AG10803 (cell line): ENCODE measurements at regions not wholly inside any gene's neighbourhood (a gene's known extent, or its start where the extent isn't known, plus 50 kb on each side); places are given as distances from the start of the nearest gene placed in this dataset.

Experiments used
- DNase-seq: peaks from one replicate; pipeline ENCODE4 v3.0.0; 2010; ENCODE audit warnings: low read depth
- H3K4me3 ChIP-seq: 2 replicates; pipeline ENCODE4 v1.5.1; 2011; ENCODE audit warnings: mild to moderate bottlenecking, low read length, control low read depth
- TF ChIP-seq, protein P1 (sequence below): conservative IDR thresholded peaks from 2 replicates; pipeline ENCODE4 v1.5.1; 2011; ENCODE audit warnings: mild to moderate bottlenecking, low read length, control low read depth, inconsistent platforms

DNA sequence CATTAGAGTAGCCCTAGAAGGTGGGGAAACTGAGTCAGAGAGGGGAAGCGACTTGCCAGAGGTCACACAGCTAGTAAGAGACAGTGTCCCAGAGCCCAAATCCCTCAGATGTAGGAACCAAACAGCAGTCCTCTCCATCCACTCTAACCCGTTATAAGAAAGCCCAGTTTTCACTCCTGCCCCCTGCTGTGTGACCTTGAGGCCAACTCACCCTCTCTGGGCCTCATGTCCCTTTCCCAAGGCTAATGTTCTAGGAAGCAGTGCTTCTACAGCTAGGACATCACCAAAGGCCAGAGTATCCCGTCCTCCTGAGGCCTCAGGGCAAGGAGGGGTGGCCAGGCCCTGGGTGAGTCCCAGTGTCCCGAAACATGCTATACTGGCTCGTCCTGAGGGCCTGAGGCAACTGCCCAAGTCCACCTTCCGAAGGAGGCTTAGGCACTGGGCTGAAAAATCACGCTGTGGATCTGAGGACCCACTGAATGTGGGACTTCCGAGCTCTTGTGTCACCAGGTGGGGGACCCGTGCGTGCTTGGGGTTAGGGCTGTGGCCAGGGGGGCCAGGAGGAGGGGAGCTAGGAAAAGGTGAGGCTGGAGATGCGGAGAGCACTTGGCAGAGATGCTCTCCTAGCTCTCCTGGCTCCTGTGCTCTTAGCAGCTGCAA lies 109.2 kb upstream of the SLC6A11 start:
- no peak overlapping the region for H3K4me3 ChIP-seq
- no peak for DNase-seq
- TF ChIP-seq, protein P1, sequence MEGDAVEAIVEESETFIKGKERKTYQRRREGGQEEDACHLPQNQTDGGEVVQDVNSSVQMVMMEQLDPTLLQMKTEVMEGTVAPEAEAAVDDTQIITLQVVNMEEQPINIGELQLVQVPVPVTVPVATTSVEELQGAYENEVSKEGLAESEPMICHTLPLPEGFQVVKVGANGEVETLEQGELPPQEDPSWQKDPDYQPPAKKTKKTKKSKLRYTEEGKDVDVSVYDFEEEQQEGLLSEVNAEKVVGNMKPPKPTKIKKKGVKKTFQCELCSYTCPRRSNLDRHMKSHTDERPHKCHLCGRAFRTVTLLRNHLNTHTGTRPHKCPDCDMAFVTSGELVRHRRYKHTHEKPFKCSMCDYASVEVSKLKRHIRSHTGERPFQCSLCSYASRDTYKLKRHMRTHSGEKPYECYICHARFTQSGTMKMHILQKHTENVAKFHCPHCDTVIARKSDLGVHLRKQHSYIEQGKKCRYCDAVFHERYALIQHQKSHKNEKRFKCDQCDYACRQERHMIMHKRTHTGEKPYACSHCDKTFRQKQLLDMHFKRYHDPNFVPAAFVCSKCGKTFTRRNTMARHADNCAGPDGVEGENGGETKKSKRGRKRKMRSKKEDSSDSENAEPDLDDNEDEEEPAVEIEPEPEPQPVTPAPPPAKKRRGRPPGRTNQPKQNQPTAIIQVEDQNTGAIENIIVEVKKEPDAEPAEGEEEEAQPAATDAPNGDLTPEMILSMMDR, result no peak

DNA sequence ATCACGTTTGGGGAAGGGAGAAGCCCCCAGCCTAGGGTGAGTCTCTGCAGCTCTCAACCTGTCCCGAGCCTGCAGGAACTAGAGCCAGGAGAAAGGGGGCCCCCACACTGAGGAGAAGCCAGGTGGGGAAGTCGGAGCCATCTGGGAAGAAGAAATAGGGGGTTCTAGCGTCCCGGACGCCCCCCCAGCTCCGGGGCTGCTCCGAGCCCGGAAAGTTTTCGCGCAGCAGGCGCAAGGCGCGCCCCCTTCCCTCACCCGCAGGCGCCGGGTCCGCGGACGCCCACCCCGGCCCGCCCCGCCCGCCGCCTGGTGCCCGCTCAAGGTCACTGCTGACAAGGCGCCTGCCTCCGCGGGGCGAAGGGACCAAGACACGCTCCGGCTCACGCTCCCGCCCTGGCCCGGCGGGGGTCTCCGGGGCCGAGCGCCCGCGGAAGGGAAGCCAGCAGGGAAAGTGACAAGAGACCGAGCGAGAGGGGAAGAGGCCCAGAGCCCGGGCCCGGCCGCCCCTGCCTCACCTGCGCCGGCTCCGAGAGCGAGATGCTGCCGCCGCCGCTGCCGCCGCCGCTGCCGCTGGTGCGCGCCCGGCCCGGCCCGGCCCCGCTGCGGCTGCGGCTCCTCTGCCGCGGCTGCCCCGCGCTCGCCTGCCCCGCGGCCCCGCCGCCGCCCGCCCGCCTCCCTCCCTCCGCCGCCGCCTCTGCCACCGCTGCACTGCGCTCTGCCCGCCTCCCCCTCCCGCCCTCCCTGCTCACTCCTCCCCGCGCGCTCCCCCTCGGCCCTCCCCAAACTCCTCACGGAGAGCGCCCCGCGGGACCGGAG lies 108.4 kb upstream of the SLC6A11 start:
- no peak for DNase-seq
- H3K4me3 ChIP-seq, result no peak overlapping the region
- TF ChIP-seq, protein P1, result no peak

DNA sequence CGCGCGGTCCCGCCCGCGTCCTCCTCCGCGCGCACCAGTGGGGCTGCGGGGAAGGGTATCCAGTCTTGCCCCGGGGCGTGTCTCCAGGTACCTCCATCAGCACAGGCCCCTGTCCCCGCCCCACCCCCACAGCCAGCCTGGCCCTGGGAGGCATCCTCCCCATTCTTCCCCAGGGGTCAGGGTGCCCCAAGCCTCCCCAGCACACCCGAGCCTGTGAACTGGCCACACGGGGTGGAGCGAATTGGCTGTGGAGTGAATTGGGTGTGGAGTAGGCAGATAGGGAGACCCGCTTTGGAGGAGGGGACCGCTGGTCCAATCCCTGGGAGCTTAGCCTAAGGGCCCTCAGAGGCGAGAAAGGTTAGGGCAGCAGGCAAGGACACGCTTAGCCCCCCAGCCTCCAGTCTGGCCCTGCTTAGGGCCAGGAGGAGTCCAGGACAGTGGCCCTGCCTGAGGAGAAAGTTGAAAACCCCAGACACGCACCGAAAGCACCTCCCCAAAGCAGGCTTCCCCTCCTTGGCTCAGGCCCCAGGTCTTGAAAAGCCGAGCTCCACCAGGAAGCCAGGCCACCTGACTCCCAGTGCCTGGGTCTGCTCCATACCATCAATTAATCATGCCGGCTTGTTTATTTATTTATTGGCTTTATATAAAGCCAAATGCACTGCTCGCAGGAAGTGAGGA lies 107.7 kb upstream of the SLC6A11 start:
- H3K4me3 ChIP-seq, result no peak overlapping the region
- DNase-seq, result no peak
- TF ChIP-seq, protein P1, result no peak

DNA sequence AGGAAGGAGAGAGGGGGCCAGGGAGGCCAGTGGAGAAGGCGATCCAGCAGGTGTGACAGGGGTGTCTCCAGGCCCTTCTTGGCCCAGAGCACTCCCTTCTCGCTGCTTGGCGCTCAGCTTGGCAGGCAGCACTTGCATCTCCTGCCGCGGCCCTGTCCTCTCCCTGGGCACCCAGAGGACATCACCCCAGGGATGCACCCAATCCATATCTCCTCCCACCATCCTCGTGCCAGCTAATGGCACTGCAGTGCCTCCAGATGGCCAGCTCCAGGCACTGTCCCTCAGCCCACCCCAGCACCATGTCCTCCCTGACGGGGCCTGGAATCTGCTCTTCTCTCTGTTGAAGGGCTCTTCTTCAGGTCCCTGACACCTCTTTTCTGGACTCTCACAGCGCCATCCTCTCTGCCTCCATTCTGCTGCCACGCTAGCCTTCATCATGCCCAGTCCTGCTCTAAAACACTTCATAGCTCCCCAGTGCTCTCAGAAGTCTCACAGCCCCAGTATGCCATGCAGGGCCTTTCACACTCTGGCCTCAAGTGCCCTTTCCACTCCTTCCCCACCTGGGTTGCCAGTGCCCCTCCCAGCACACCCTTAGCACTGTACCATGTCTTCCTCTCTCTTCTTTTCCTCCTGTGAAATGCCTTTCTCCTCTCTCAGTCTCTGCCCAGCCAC lies 106.8 kb upstream of the SLC6A11 start:
- no peak for DNase-seq
- H3K4me3 ChIP-seq, result no peak overlapping the region
- TF ChIP-seq, protein P1, result no peak

DNA sequence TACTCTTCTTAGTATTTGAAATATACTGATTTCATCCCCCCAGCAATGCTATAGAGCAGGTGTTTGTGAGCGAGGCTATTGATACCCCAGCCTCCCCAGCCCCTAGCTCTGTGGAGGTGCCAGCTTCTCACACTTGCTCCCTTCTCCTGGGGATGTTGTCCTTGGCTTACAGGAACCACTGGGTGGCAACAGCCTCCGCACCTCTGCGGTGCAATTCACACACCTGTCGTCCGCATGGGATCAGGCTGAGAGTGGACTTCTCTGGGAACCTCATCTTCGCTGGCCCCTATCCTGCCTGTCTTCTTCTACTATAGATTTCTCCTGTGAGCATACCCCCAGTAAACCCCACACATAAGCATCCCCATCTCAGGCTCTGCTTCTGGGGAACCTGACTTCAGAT lies 103.9 kb upstream of the SLC6A11 start:
- TF ChIP-seq, protein P1, result no peak
- no peak for DNase-seq

DNA sequence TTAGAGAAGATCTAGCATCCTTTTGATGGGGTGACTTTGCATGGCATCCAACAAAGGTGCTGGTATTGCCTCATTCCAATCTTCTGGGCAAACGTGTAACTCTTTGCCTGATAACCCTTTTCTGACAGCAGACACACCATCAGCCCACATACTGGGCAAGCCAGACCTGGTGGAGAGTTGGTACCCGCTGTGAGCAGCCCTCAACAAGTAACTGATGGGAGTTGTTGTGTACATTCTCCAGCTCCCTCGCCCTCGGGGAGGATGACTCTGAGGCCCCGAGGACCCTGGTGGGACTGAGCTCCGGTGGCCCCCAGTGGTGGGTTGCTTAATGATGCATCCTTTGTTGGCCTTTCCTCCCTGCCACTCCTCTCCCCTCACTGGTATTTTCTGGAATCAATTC lies 102.4 kb upstream of the SLC6A11 start:
- TF ChIP-seq, protein P1, result no peak

More for the DNA sequence above, 103.9 kb upstream of the SLC6A11 start:
- no peak overlapping the region for H3K4me3 ChIP-seq

More for the DNA sequence above, 102.4 kb upstream of the SLC6A11 start:
- DNase-seq, result no peak
- H3K4me3 ChIP-seq, result no peak overlapping the region
